GM20000 (cell line): ENCODE measurements at regions not wholly inside any gene's neighbourhood (a gene's known extent, or its start where the extent isn't known, plus 50 kb on each side); places are given as distances from the start of the nearest gene placed in this dataset.

ENCODE experiments used
- DNase-seq: peaks from one replicate; pipeline ENCODE4 v3.0.0; 2012; ENCODE audit warnings: low spot score
- TF ChIP-seq, protein P1 (sequence below): IDR thresholded peaks from 2 replicates; pipeline ENCODE4 v1.5.1; 2012; ENCODE audit warnings: mild to moderate bottlenecking, control low read depth; ENCODE audit errors: extremely low read depth, missing control alignments

DNA sequence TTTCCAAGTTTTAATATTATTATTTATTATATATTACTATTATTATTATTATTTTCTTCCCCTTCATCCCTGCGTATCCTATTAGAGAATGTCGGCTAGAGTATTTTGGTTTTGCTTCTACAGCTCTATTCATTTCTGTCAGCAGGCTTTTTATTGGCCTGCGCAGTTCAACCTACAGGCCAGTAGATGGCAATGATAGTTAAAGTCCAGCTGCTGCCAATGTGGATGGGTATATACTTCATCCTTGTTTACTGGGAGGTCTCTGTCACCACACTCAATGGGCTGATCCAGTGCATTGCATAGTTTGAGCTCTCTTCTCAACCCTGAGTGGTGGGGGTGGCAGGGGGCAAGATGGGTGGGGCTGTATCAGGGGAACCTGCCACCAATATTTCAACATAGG, 799.8 kb downstream of the NSUN3 start:
- DNase-seq = peak; percentile 10
- TF ChIP-seq, protein P1, sequence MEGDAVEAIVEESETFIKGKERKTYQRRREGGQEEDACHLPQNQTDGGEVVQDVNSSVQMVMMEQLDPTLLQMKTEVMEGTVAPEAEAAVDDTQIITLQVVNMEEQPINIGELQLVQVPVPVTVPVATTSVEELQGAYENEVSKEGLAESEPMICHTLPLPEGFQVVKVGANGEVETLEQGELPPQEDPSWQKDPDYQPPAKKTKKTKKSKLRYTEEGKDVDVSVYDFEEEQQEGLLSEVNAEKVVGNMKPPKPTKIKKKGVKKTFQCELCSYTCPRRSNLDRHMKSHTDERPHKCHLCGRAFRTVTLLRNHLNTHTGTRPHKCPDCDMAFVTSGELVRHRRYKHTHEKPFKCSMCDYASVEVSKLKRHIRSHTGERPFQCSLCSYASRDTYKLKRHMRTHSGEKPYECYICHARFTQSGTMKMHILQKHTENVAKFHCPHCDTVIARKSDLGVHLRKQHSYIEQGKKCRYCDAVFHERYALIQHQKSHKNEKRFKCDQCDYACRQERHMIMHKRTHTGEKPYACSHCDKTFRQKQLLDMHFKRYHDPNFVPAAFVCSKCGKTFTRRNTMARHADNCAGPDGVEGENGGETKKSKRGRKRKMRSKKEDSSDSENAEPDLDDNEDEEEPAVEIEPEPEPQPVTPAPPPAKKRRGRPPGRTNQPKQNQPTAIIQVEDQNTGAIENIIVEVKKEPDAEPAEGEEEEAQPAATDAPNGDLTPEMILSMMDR = peak; percentile 21

DNA sequence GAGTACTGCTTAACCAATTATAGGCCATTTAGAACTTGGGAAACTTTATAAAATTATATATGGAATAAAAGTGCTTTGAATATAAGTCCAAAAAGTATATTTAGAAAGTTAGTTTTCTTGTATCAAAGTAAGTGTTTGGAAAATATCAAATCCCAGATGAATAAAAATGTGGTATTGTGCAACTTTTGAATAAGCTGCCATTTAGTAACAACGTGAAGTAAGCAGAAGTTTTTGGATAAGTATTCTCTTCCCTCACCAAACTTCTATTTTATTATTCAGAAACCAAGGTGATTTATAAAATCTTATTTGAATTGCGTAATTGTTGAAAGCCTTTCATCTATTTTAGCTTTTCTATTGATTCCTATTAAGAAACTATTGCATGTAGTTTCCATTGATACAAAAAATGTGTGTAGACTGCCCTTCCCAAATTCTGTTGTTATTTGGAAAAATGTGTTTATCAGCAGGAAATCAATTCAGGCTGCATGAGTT, 806.2 kb downstream of the NSUN3 start:
- TF ChIP-seq, protein P1 = no peak
- no peak for DNase-seq

DNA sequence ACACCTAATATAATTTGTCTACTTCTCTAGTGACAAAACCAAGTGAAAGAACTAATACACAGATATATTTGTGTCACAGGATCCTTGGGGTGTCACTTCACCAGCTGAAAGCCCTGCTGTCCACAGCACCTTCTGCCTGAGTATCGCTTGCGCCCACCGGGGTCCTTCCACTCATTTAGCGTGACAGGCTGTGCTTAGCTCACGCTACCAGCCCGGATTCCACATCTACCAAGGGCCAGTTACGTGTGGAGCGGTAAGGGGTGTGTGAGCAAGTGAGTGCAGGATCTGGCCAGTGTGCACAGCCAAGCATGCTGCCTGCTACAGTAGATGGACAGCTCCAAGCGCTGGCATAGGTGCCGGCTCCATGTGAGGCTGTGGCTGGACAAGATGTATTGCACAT, 810.9 kb downstream of the NSUN3 start:
- DNase-seq = no peak

GRCh38 chr3:94875149-94875548, 812.3 kb downstream of the NSUN3 start:
- no peak for DNase-seq

More for the DNA sequence above, 810.9 kb downstream of the NSUN3 start:
- TF ChIP-seq, protein P1 = no peak

DNA sequence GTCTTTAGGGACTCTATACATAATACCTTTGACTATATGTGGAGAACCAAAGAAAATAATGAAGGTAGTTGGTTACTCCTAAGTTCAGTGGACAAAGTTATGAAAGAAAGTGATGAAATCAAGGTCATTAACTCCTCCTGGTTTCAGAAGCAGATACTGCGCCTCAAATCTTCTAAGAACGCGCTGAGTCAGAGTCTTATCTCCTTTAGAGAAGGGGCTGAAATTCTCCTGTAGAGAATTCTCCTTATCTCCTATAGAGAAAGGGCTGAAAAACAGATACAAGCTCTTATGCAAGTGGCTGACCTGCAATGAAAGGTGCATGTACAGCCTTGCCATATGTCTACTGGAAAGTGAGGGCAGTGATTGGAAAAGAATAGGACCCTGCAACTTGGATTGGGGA, 824.2 kb downstream of the NSUN3 start:
- no peak for DNase-seq
- TF ChIP-seq, protein P1 = no peak

More at GRCh38 chr3:94875149-94875548, 812.3 kb downstream of the NSUN3 start:
- TF ChIP-seq, protein P1 = no peak

DNA sequence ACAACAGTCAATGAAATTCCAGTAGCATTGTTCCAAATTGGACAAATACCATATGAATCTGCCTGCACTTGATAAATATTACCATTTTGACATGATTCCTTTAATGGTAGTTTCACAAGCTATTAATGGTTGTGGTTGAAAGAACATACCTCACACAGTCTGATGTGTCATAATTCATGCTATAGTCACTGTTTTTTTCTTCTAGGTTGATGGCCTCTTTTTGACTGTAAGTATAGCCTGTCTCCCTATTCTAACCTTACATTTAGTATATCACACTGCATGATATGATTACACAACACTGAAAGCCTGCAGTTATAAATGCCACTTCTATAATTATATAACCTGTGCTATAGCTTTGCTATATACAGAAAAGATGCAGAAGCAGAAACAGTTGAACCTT, 834.1 kb downstream of the NSUN3 start:
- TF ChIP-seq, protein P1 = no peak
- DNase-seq = no peak

- TF ChIP-seq, protein P1 = no peak
- DNase-seq = no peak
Measured at GRCh38 chr3:94904156-94904674, 841.4 kb downstream of the NSUN3 start.
